AG04450 (cell line): ENCODE measurements at regions not wholly inside any gene's neighbourhood (a gene's known extent, or its start where the extent isn't known, plus 50 kb on each side); places are given as distances from the start of the nearest gene placed in this dataset.

ENCODE experiments used
- CTCF ChIA-PET: fragments of 300-600, 350-600 bp; formaldehyde crosslinking; extraction: SDS; loops from one replicate; lab custom pipeline; 2022; ENCODE audit warnings: antibody characterized with exemption, inconsistent platforms; lab: Charles Lee
- POLR2A ChIA-PET: fragments of 350-600 bp; formaldehyde crosslinking; extraction: SDS; loops from one replicate; lab custom pipeline; 2021; ENCODE audit warnings: antibody characterized with exemption, inconsistent platforms; lab: Yijun Ruan, JAX
- DNase-seq: peaks from one replicate; pipeline ENCODE4 v3.0.0-alpha.2; 2011; ENCODE audit warnings: low read depth, low spot score
- H3K27ac ChIP-seq: one replicate; pipeline ENCODE4 v1.5.1; 2012; ENCODE audit warnings: low read depth, low read length, control low read depth
- H3K27me3 ChIP-seq: one replicate; pipeline ENCODE4 v1.6.0; 2012; ENCODE audit warnings: low read length; ENCODE audit not compliant: control insufficient read depth, insufficient read depth
- H3K4me3 ChIP-seq: 2 replicates; pipeline ENCODE4 v1.5.1; 2011; ENCODE audit warnings: mild to moderate bottlenecking, low read depth, low read length, control low read depth
- H3K9me3 ChIP-seq: 2 replicates; pipeline ENCODE4 v1.5.1; 2012; ENCODE audit warnings: low read length; ENCODE audit not compliant: control insufficient read depth, insufficient read depth
- CTCF ChIP-seq: IDR thresholded peaks from 2 replicates; pipeline ENCODE4 v1.5.1; 2011; ENCODE audit warnings: low read depth, low read length, control low read depth, inconsistent platforms

- CTCF ChIA-PET = no interaction called here
- POLR2A ChIA-PET = no interaction called here
- TF ChIP-seq CTCF = no peak
Observed at GRCh38 chr18:14914121-14914520, 166.1 kb downstream of the ANKRD30B start.

GRCh38 chr18:14914771-14915170, 166.8 kb downstream of the ANKRD30B start:
- TF ChIP-seq CTCF = no peak
- no peak for DNase-seq
- H3K27me3 ChIP-seq = no peaks in the 10 kb centered on the region
- peaks cover 27% of the 10 kb centered on the region for H3K9me3 ChIP-seq
- no peak overlapping the region for H3K27ac ChIP-seq
- ChIA-PET POLR2A (no interaction called here), CTCF (no interaction called here)
- no peak overlapping the region for H3K4me3 ChIP-seq

More at GRCh38 chr18:14914121-14914520, 166.1 kb downstream of the ANKRD30B start:
- peaks cover 20% of the 10 kb centered on the region for H3K9me3 ChIP-seq
- no peak overlapping the region for H3K4me3 ChIP-seq
- H3K27ac ChIP-seq = no peak overlapping the region
- no peaks in the 10 kb centered on the region for H3K27me3 ChIP-seq
- no peak for DNase-seq

GRCh38 chr18:14916181-14916580, 168.2 kb downstream of the ANKRD30B start:
- no peak for TF ChIP-seq CTCF
- Histone ChIP-seq H3K27ac (no peak overlapping the region), H3K9me3 (peaks cover 32% of the 10 kb centered on the region), H3K4me3 (no peak overlapping the region), H3K27me3 (no peaks in the 10 kb centered on the region)
- no peak for DNase-seq
- ChIA-PET POLR2A (no interaction called here), CTCF (no interaction called here)

GRCh38 chr18:14916851-14917250, 168.9 kb downstream of the ANKRD30B start:
- Histone ChIP-seq H3K4me3 (no peak overlapping the region), H3K9me3 (peaks cover 34% of the 10 kb centered on the region), H3K27ac (no peak overlapping the region), H3K27me3 (no peaks in the 10 kb centered on the region)
- ChIA-PET POLR2A (no interaction called here), CTCF (no interaction called here)
- no peak for DNase-seq
- TF ChIP-seq CTCF = no peak

GRCh38 chr18:14917311-14917710, 169.3 kb downstream of the ANKRD30B start:
- Histone ChIP-seq H3K27ac (no peak overlapping the region), H3K9me3 (peaks cover 34% of the 10 kb centered on the region), H3K27me3 (no peaks in the 10 kb centered on the region), H3K4me3 (no peak overlapping the region)
- DNase-seq = no peak
- POLR2A ChIA-PET = no interaction called here
- no peak for TF ChIP-seq CTCF
- CTCF ChIA-PET = no interaction called here
